OCI-LY7 (cell line): ENCODE measurements at regions not wholly inside any gene's neighbourhood (a gene's known extent, or its start where the extent isn't known, plus 50 kb on each side); places are given as distances from the start of the nearest gene placed in this dataset.

ENCODE experiments used
- BruUV-seq: library from RNA; stranded (reverse); fragments of 400-500 nt; replicated peaks from 2 replicates; lab custom pipeline; 2021; lab: Mats Ljungman, UMichigan
- CTCF ChIA-PET: fragments of 300-600 bp; sonication (Branson Sonifier 250); formaldehyde crosslinking; loops from one replicate; lab custom pipeline; 2022; ENCODE audit warnings: antibody characterized with exemption; ENCODE audit not compliant: unreplicated experiment; lab: Charles Lee
- POLR2A ChIA-PET: fragments of 300-600 bp; sonication (Branson Sonifier 250); formaldehyde crosslinking; loops from one replicate; lab custom pipeline; 2022; ENCODE audit warnings: antibody characterized with exemption; lab: Charles Lee
- DNase-seq: peaks from one replicate; pipeline ENCODE4 v3.0.0-alpha.2; 2015; ENCODE audit warnings: low spot score
- H2AFZ ChIP-seq: fragments of 200-600 bp; sonication (generic), shearing (Covaris generic); 2 replicates; pipeline ENCODE4 v1.6.1; 2014; ENCODE audit warnings: mild to moderate bottlenecking, antibody characterized with exemption, low read length, moderate library complexity
- H3K27ac ChIP-seq: fragments of 200-600 bp; sonication (generic); 2 replicates; pipeline ENCODE4 v1.5.1; 2014; ENCODE audit warnings: mixed run types, low read depth, mild to moderate bottlenecking, moderate library complexity, low read length, inconsistent platforms; ENCODE audit not compliant: poor library complexity, severe bottlenecking
- H3K36me3 ChIP-seq: fragments of 200-600 bp; sonication (generic); 2 replicates; pipeline ENCODE4 v1.6.1; 2014; ENCODE audit warnings: mild to moderate bottlenecking, antibody characterized with exemption, low read length, moderate library complexity, mixed read lengths; ENCODE audit not compliant: insufficient read depth
- H3K4me1 ChIP-seq: fragments of 200-600 bp; sonication (generic); 2 replicates; pipeline ENCODE4 v1.5.1; 2014; ENCODE audit warnings: mild to moderate bottlenecking, low read length; ENCODE audit not compliant: insufficient read depth, poor library complexity, severe bottlenecking
- H3K4me2 ChIP-seq: fragments of 200-600 bp; sonication (generic); 2 replicates; pipeline ENCODE4 v1.6.1; 2014; ENCODE audit warnings: mild to moderate bottlenecking, low read length
- H3K4me3 ChIP-seq: fragments of 200-600 bp; sonication (generic); 2 replicates; pipeline ENCODE4 v1.5.1; 2014; ENCODE audit warnings: mild to moderate bottlenecking, low read depth, low read length; ENCODE audit not compliant: poor library complexity, severe bottlenecking
- H3K79me2 ChIP-seq: fragments of 200-600 bp; sonication (generic); 2 replicates; pipeline ENCODE4 v1.6.1; 2016; ENCODE audit warnings: low read depth, mild to moderate bottlenecking, low read length, moderate library complexity, mixed read lengths; ENCODE audit not compliant: insufficient read depth
- H3K9me2 ChIP-seq: fragments of 200-600 bp; sonication (generic); 2 replicates; pipeline ENCODE4 v1.6.1; 2016; ENCODE audit warnings: mild to moderate bottlenecking, low read length, mixed read lengths; ENCODE audit not compliant: insufficient read depth
- H3K9me3 ChIP-seq: fragments of 200-600 bp; sonication (generic); 2 replicates; pipeline ENCODE4 v1.6.1; 2014; ENCODE audit warnings: mild to moderate bottlenecking, mixed run types, low read length, mixed read lengths
- H4K20me1 ChIP-seq: fragments of 200-600 bp; sonication (generic); 2 replicates; pipeline ENCODE4 v1.6.1; 2014; ENCODE audit warnings: mild to moderate bottlenecking, antibody characterized with exemption, low read length, moderate library complexity, mixed read lengths; ENCODE audit not compliant: insufficient read depth
- EZH2phosphoT487 ChIP-seq: fragments of 200-600 bp; sonication (generic); IDR thresholded peaks from 2 replicates; pipeline ENCODE4 v1.6.1; 2018; ENCODE audit warnings: low read depth, borderline replicate concordance, mild to moderate bottlenecking, mixed run types, antibody characterized with exemption, low read length, moderate library complexity, mixed read lengths
- intact Hi-C: fragments of 100-400 bp; cut with micrococcal nuclease; formaldehyde crosslinking; loops from one replicate; pipeline ENCODE4 v1.10.0; 2022; ENCODE audit not compliant: unreplicated experiment
- TF ChIP-seq, protein P1 (sequence below): fragments of 200-600 bp; sonication (generic); conservative IDR thresholded peaks from 2 replicates; pipeline ENCODE4 v1.5.1; 2014; ENCODE audit warnings: mild to moderate bottlenecking, antibody characterized with exemption, low read length, moderate library complexity, mixed read lengths

DNA sequence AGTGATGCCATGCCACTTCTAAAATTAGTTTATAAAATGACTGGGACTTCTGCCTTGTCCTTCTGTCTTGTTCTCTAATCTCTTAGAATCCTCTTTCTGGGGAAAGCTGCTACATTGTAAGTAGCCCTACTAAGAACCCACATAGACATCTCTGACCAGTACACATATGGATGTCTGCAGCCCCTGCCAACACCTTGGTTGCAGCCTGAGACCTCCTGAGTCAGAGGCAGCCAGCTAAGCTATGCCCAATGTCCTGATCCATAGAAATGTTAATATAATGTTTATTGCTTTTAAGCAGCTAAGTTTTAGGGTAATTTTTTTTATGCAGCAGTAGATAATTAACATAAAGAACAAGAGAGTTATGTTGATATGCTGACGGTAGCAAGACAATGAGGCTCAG lies 1029.5 kb upstream of the INTU start:
- intact Hi-C loops: no loop called here
- no TSS peak for BruUV-seq
- no peak overlapping the region for H2AFZ ChIP-seq
- no peaks in the 10 kb centered on the region for H3K9me3 ChIP-seq
- no peaks in the 10 kb centered on the region for H3K36me3 ChIP-seq
- ChIA-PET POLR2A (interaction anchor here (0.6 kb wide), 1 partner anchor 107 kb away, joined by 3 read pairs; no protein-coding TSS in a partner anchor), CTCF (no interaction called here)
- no peak overlapping the region for H3K4me2 ChIP-seq
- H3K79me2 ChIP-seq: no peaks in the 10 kb centered on the region
- H3K9me2 ChIP-seq: no peaks in the 10 kb centered on the region
- no peak for DNase-seq
- no peaks in the 10 kb centered on the region for H3K4me1 ChIP-seq
- no peak overlapping the region for H3K27ac ChIP-seq
- no peak for TF ChIP-seq EZH2phosphoT487
- TF ChIP-seq, protein P1, sequence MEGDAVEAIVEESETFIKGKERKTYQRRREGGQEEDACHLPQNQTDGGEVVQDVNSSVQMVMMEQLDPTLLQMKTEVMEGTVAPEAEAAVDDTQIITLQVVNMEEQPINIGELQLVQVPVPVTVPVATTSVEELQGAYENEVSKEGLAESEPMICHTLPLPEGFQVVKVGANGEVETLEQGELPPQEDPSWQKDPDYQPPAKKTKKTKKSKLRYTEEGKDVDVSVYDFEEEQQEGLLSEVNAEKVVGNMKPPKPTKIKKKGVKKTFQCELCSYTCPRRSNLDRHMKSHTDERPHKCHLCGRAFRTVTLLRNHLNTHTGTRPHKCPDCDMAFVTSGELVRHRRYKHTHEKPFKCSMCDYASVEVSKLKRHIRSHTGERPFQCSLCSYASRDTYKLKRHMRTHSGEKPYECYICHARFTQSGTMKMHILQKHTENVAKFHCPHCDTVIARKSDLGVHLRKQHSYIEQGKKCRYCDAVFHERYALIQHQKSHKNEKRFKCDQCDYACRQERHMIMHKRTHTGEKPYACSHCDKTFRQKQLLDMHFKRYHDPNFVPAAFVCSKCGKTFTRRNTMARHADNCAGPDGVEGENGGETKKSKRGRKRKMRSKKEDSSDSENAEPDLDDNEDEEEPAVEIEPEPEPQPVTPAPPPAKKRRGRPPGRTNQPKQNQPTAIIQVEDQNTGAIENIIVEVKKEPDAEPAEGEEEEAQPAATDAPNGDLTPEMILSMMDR: no peak
- no peak overlapping the region for H3K4me3 ChIP-seq
- no peaks in the 10 kb centered on the region for H4K20me1 ChIP-seq

DNA sequence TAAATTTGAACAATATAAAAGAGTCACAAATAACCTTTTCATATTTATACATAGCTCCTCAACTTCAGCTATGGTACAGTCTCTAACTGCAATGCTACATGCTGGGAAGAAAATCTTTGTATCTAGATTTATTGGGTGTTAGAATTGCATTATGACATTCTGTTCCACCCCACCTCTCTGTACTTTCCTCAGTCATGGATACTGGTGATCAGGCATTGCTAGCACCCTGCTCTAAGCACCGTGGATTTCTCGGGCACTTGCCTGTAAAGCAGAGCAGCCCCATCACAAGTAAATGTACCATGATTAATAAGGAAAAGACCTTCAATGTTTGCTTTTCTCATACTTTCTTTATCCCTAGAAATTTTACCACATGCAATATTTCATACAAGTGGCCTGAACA lies 1028.9 kb upstream of the INTU start:
- no TSS peak for BruUV-seq
- Histone ChIP-seq H4K20me1 (no peaks in the 10 kb centered on the region), H3K36me3 (no peaks in the 10 kb centered on the region), H3K9me2 (no peaks in the 10 kb centered on the region), H3K27ac (no peak overlapping the region), H3K79me2 (no peaks in the 10 kb centered on the region), H3K9me3 (no peaks in the 10 kb centered on the region), H3K4me3 (no peak overlapping the region), H2AFZ (no peak overlapping the region), H3K4me2 (no peak overlapping the region), H3K4me1 (no peaks in the 10 kb centered on the region)
- DNase-seq: no peak
- TF ChIP-seq, protein P1: no peak
- TF ChIP-seq EZH2phosphoT487: no peak
- ChIA-PET CTCF (interaction anchor here (1.0 kb wide), 1 partner anchor 20 kb away, joined by 3 read pairs; no protein-coding TSS in a partner anchor), POLR2A (no interaction called here)
- intact Hi-C loops: no loop called here

DNA sequence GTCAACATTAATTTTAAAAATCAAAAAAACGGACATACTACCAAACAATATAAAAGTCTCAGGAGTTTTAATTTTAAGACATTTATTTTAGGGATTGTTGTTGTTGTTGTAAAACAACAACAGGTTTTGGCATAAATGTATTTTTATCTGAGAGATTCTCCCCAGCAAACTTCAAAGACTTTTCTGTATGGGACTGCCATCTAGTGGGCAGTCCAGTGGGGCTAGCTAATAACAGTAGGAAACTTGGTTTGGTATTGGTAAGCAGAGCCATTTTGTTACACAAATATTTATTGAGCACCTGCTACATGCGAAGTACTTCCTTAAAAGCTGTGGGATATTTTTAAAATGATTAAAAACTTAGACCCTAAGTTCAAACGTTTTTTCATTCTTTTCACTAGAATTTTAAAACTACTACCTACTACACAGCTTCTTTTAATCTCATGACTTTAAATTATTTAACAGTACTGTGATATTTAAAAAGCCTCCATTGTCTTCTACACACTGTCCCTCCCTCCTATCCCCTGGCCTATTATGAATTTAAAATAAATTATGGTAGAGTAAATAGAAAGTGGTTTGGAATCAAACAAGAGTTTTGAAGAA lies 1028.4 kb upstream of the INTU start:
- no TSS peak for BruUV-seq
- ChIA-PET CTCF (interaction anchor here (1.0 kb wide), 1 partner anchor 21 kb away, joined by 3 read pairs; no protein-coding TSS in a partner anchor), POLR2A (no interaction called here)
- Histone ChIP-seq H4K20me1 (no peaks in the 10 kb centered on the region), H3K9me3 (no peaks in the 10 kb centered on the region), H3K27ac (no peak overlapping the region), H3K4me3 (no peak overlapping the region), H3K9me2 (no peaks in the 10 kb centered on the region), H3K4me2 (no peak overlapping the region), H3K4me1 (no peaks in the 10 kb centered on the region), H2AFZ (no peak overlapping the region), H3K79me2 (no peaks in the 10 kb centered on the region), H3K36me3 (no peaks in the 10 kb centered on the region)
- intact Hi-C loops: no loop called here
- TF ChIP-seq, protein P1: peak; percentile 76
- TF ChIP-seq EZH2phosphoT487: no peak
- DNase-seq: peak; percentile 19
